HepG2 (cell line): ENCODE measurements at regions not wholly inside any gene's neighbourhood (a gene's known extent, or its start where the extent isn't known, plus 50 kb on each side); places are given as distances from the start of the nearest gene placed in this dataset.

Source experiments
- PHF20 ChIP-seq: sonication (generic); formaldehyde crosslinking; IDR thresholded peaks from 2 replicates; pipeline ENCODE4 v1.5.0; 2020; ENCODE audit warnings: mild to moderate bottlenecking, missing genetic modification reagents
- POLR2AphosphoS5 ChIP-seq: IDR thresholded peaks from 2 replicates; pipeline ENCODE4 v1.6.1; 2012; ENCODE audit warnings: low read depth, low read length
- ZNF788 ChIP-seq: sonication (generic); formaldehyde crosslinking; IDR thresholded peaks from 2 replicates; pipeline ENCODE4 v1.5.0; 2020; ENCODE audit warnings: mild to moderate bottlenecking, missing genetic modification reagents, borderline replicate concordance
- TF ChIP-seq, protein P1 (sequence below), 2 experiments: sonication (generic) in 1 of 2; formaldehyde crosslinking in 1 of 2; IDR thresholded peaks; 2 replicates each; pipeline versions ENCODE4 v1.4.0 to v1.6.1; 2016 to 2020; ENCODE audit warnings: borderline replicate concordance in 1 of 2, low read depth in 1 of 2, mild to moderate bottlenecking in 1 of 2, missing genetic modification reagents in 1 of 2
- TF ChIP-seq, protein P2 (sequence below): sonication (generic); formaldehyde crosslinking; IDR thresholded peaks from 2 replicates; pipeline ENCODE4 v1.4.0; 2020; ENCODE audit warnings: mild to moderate bottlenecking, missing genetic modification reagents

DNA sequence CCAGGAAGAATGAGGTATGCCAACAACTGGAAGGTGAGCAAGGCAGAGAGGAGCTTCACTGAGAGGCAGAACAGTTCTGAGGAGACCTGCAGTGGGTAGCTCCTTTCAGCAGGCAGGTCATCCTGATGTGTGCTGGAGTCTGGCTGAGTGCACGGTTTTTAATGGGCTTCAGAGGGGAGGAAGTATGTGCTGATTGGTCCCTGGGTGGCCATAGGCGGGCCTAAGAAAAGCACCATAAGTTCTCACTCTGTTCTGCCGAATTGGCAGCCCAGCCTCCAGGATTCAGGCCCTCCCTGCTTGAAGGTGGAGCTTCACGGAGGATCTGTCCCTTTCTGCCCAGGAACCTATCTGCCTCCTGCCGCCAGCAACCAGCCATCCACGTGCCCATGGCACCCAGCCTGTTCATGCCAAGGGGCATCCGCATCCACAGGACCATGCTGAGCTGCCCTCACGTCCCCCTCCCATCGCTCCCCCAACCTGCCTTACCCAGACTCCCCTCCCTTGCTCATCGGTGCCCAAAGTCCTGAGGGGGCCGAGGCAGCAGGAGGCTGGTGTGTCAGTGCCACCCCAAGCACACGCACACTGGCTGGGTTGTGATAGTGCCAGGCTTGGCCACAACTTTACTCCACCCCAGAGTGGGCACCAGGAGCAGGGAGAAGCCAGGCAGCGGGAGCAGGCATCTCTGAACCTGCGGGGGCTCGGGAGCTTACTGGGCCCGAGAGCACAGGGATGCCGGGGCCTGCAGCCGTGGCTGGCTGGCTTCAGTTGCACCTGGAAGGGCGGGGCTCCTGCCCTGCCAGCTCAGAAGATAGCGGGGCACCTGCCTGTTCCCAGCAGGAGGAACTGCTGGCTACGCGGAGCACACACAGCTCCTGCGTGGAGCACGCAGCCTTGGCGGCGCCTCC lies 608.4 kb upstream of the FOXG1 start (continued):
- TF ChIP-seq, protein P1, sequence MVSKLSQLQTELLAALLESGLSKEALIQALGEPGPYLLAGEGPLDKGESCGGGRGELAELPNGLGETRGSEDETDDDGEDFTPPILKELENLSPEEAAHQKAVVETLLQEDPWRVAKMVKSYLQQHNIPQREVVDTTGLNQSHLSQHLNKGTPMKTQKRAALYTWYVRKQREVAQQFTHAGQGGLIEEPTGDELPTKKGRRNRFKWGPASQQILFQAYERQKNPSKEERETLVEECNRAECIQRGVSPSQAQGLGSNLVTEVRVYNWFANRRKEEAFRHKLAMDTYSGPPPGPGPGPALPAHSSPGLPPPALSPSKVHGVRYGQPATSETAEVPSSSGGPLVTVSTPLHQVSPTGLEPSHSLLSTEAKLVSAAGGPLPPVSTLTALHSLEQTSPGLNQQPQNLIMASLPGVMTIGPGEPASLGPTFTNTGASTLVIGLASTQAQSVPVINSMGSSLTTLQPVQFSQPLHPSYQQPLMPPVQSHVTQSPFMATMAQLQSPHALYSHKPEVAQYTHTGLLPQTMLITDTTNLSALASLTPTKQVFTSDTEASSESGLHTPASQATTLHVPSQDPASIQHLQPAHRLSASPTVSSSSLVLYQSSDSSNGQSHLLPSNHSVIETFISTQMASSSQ (IDR thresholded peaks at IDR 0.05; ENCODE audit: low read depth), result no peak
- TF ChIP-seq, protein P1 (CRISPR knock-in tag; IDR thresholded peaks at IDR 0.05; ENCODE audit: borderline replicate concordance), result 0 out of 2 replicates have a peak, but pooled peaks have one; percentile 22
- TF ChIP-seq PHF20 (CRISPR knock-in tag) (0 out of 2 replicates have a peak, but pooled peaks have one; percentile 32), POLR2AphosphoS5 (no peak), ZNF788 (0 out of 2 replicates have a peak, but pooled peaks have one; percentile 41)
- TF ChIP-seq, protein P2, sequence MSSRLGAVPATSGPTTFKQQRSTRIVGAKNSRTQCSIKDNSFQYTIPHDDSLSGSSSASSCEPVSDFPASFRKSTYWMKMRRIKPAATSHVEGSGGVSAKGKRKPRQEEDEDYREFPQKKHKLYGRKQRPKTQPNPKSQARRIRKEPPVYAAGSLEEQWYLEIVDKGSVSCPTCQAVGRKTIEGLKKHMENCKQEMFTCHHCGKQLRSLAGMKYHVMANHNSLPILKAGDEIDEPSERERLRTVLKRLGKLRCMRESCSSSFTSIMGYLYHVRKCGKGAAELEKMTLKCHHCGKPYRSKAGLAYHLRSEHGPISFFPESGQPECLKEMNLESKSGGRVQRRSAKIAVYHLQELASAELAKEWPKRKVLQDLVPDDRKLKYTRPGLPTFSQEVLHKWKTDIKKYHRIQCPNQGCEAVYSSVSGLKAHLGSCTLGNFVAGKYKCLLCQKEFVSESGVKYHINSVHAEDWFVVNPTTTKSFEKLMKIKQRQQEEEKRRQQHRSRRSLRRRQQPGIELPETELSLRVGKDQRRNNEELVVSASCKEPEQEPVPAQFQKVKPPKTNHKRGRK (CRISPR knock-in tag), result 0 out of 2 replicates have a peak, but pooled peaks have one; percentile 1
